C4-2B (cell line): ENCODE measurements at regions not wholly inside any gene's neighbourhood (a gene's known extent, or its start where the extent isn't known, plus 50 kb on each side); places are given as distances from the start of the nearest gene placed in this dataset.

Experiments used
- ZFX ChIP-seq: fragments of 450-650 bp; IDR thresholded peaks from 2 replicates; pipeline ENCODE4 v1.6.1; 2017
- TF ChIP-seq, protein P1 (sequence below): fragments of 450-650 bp; conservative IDR thresholded peaks from 2 replicates; pipeline ENCODE4 v1.5.1; 2017; ENCODE audit warnings: mild to moderate bottlenecking

DNA sequence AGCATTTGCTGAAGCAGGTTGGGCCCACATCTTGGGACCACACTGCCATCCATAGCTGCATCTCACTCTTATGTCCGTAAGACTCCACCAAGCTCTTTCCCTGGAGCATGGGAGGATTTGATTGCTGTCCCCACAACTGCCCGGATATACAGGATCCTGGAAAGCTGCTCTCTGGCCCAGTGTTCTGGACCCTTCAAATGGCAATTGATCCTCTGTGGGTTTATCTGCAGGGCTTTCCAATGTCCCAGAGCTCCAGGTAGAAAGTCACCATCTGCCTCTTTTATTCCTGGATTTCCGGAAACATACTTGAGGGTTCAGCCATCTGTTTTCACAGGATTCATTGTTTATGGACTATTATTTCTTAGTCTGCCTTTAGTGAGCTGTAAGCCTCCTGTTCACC is 214.6 kb downstream of the SREK1 start:
- TF ChIP-seq, protein P1, sequence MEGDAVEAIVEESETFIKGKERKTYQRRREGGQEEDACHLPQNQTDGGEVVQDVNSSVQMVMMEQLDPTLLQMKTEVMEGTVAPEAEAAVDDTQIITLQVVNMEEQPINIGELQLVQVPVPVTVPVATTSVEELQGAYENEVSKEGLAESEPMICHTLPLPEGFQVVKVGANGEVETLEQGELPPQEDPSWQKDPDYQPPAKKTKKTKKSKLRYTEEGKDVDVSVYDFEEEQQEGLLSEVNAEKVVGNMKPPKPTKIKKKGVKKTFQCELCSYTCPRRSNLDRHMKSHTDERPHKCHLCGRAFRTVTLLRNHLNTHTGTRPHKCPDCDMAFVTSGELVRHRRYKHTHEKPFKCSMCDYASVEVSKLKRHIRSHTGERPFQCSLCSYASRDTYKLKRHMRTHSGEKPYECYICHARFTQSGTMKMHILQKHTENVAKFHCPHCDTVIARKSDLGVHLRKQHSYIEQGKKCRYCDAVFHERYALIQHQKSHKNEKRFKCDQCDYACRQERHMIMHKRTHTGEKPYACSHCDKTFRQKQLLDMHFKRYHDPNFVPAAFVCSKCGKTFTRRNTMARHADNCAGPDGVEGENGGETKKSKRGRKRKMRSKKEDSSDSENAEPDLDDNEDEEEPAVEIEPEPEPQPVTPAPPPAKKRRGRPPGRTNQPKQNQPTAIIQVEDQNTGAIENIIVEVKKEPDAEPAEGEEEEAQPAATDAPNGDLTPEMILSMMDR = no peak
- no peak for TF ChIP-seq ZFX
